HPDE6-E6E7 (cell line): ENCODE measurements at regions not wholly inside any gene's neighbourhood (a gene's known extent, or its start where the extent isn't known, plus 50 kb on each side); places are given as distances from the start of the nearest gene placed in this dataset.
"Not testable (repeated sequence)": the region's sequence is repeated elsewhere in the genome, so short reads cannot be mapped to it uniquely, and the experiment has no call there.

Experiments
- DNase-seq: peaks from one replicate; pipeline ENCODE4 v3.0.0; 2011; ENCODE audit warnings: missing footprints; ENCODE audit errors: extremely low spot score

GRCh38 chr10:118870467-118871243 is 115.9 kb upstream of the CACUL1 start:
- DNase-seq: peak; percentile 88

GRCh38 chr10:118871244-118871865 is 116.6 kb upstream of the CACUL1 start:
- DNase-seq: no peak

GRCh38 chr10:118873091-118873737 is 118.4 kb upstream of the CACUL1 start:
- DNase-seq: no peak

- no peak for DNase-seq
Observed at GRCh38 chr10:118873738-118874105, 119.0 kb upstream of the CACUL1 start.

- DNase-seq: no peak
Observed at GRCh38 chr10:118874171-118874570, 119.4 kb upstream of the CACUL1 start.

- DNase-seq: no peak
Observed at GRCh38 chr10:118875087-118875486, 120.3 kb upstream of the CACUL1 start.

GRCh38 chr10:118882741-118883140 is 128.0 kb upstream of the CACUL1 start:
- DNase-seq: no peak

- DNase-seq: no peak
Observed at GRCh38 chr10:118892255-118892654, 137.3 kb upstream of the NANOS1 start.

- not testable (repeated sequence) for DNase-seq
Observed at GRCh38 chr10:118894891-118895290, 134.6 kb upstream of the NANOS1 start.

GRCh38 chr10:118900617-118901016 is 128.9 kb upstream of the NANOS1 start:
- no peak for DNase-seq

- no peak for DNase-seq
Observed at GRCh38 chr10:118901380-118901779, 128.1 kb upstream of the NANOS1 start.

GRCh38 chr10:118901906-118902305 is 127.6 kb upstream of the NANOS1 start:
- no peak for DNase-seq

GRCh38 chr10:118902656-118903055 is 126.9 kb upstream of the NANOS1 start:
- not testable (repeated sequence) for DNase-seq

GRCh38 chr10:118903251-118903650 is 126.3 kb upstream of the NANOS1 start:
- DNase-seq: no peak

GRCh38 chr10:118903691-118904090 is 125.8 kb upstream of the NANOS1 start:
- no peak for DNase-seq

- no peak for DNase-seq
Observed at GRCh38 chr10:118904286-118904685, 125.2 kb upstream of the NANOS1 start.

GRCh38 chr10:118907051-118907450 is 122.5 kb upstream of the NANOS1 start:
- DNase-seq: no peak

- DNase-seq: no peak
Observed at GRCh38 chr10:118908557-118909256, 120.8 kb upstream of the NANOS1 start.

- no peak for DNase-seq
Observed at GRCh38 chr10:118910702-118911101, 118.8 kb upstream of the NANOS1 start.

- no peak for DNase-seq
Observed at GRCh38 chr10:118911363-118911762, 118.2 kb upstream of the NANOS1 start.

GRCh38 chr10:118912961-118913600 is 116.4 kb upstream of the NANOS1 start:
- DNase-seq: no peak

- DNase-seq: no peak
Observed at GRCh38 chr10:118913825-118914224, 115.7 kb upstream of the NANOS1 start.
